ENCODE measurements at regions not wholly inside any gene's neighbourhood (a gene's known extent, or its start where the extent isn't known, plus 50 kb on each side); places are given as distances from the start of the nearest gene placed in this dataset.

DNA sequence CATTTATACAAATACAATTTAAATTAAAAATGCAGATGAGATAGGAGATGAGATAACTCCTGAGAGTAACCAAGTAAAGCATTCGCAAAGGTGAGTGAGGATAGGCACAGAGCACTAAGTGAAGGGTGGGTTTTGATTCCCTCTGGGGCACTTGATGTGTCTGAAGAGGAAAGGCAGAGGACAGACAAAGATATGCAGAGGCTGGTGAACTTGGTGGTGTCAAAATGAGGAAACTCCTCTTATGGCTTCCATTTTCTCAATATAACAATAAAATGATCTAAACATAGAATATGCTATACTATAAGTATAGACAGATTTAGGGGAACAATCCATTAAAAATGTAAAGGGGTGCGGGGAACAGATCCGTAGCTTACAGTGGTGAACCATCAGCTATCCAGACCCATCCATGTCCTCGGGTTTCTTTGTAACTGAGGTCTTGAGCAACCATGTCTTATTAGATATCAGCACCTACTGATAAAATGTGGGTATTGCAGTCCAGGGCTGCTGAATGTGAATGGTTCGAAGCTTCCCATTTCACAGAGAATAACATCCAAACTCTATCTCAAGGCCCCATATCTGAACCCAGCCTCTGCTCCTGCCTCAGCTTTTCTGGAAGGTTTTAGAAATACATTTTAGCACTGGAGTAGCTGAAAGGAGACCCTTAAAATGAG, 73.9 kb upstream of the SLC10A2 start:
- TF ChIP-seq, protein P1, sequence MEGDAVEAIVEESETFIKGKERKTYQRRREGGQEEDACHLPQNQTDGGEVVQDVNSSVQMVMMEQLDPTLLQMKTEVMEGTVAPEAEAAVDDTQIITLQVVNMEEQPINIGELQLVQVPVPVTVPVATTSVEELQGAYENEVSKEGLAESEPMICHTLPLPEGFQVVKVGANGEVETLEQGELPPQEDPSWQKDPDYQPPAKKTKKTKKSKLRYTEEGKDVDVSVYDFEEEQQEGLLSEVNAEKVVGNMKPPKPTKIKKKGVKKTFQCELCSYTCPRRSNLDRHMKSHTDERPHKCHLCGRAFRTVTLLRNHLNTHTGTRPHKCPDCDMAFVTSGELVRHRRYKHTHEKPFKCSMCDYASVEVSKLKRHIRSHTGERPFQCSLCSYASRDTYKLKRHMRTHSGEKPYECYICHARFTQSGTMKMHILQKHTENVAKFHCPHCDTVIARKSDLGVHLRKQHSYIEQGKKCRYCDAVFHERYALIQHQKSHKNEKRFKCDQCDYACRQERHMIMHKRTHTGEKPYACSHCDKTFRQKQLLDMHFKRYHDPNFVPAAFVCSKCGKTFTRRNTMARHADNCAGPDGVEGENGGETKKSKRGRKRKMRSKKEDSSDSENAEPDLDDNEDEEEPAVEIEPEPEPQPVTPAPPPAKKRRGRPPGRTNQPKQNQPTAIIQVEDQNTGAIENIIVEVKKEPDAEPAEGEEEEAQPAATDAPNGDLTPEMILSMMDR (IDR thresholded peaks at IDR 0.05): no peak
- no peak for TF ChIP-seq POLR2A (IDR thresholded peaks at IDR 0.05)

All from thyroid gland (tissue), 4 donors.